Lower leg skin (tissue), 4 donors: ENCODE measurements at regions not wholly inside any gene's neighbourhood (a gene's known extent, or its start where the extent isn't known, plus 50 kb on each side); places are given as distances from the start of the nearest gene placed in this dataset.

Source experiments
- DNase-seq, 2 donors: peaks; one replicate each; pipeline ENCODE4 v3.0.0-alpha.2; 2019; ENCODE audit warnings: low spot score in 2 of 2
- H3K4me3 ChIP-seq: fragments of 200-600 bp; sonication (generic); 2 replicates; pipeline ENCODE4 v1.5.1; 2017; ENCODE audit warnings: mild to moderate bottlenecking, low read depth; ENCODE audit not compliant: poor library complexity, severe bottlenecking
- POLR2A ChIP-seq, 2 donors: fragments of 450-650 bp; IDR thresholded peaks; one replicate each; pipeline ENCODE4 v1.6.1; 2016 to 2017; ENCODE audit warnings: antibody characterized with exemption in 2 of 2, mild to moderate bottlenecking in 1 of 2, moderate library complexity in 1 of 2
- WGBS, 2 donors: methylation state at CpG; one replicate each; pipeline ENCODE4 v1.1.5; 2018; 5-methylcytosine and 5-hydroxymethylcytosine counted together
- intact Hi-C: fragments of 100-400 bp; cut with DNase I; formaldehyde crosslinking; loops from one replicate; pipeline ENCODE4 v1.15.0; 2023; ENCODE audit warnings: low total_unique reads
- TF ChIP-seq, protein P1 (sequence below), 3 donors: fragments of 450-650 bp; IDR thresholded peaks; one replicate each; pipeline ENCODE4 v1.5.1; 2016; ENCODE audit warnings: antibody characterized with exemption in 3 of 3, mild to moderate bottlenecking in 3 of 3, moderate library complexity in 2 of 3

DNA sequence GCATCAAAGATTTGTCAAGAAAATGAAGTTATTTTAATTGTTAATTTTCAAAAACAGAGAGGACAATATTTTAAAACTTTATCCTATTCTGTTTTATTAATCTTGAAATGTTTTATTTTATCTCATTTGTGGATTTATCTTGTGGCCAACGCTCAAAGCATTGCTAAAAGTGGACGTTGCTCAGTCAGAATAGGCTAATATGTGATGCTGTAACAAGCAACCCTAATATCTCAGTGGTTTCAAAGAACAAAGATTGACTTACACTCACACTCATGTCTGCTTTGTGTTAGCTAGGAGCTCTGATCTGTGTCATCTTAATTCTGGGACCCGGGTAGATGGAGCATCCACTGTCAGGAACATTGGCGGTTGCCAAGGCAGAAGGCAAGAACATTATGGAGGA lies 86.0 kb upstream of the PLCL2 start:
- DNase-seq, result no peak
- intact Hi-C loops, result no loop called here
- TF ChIP-seq, protein P1, sequence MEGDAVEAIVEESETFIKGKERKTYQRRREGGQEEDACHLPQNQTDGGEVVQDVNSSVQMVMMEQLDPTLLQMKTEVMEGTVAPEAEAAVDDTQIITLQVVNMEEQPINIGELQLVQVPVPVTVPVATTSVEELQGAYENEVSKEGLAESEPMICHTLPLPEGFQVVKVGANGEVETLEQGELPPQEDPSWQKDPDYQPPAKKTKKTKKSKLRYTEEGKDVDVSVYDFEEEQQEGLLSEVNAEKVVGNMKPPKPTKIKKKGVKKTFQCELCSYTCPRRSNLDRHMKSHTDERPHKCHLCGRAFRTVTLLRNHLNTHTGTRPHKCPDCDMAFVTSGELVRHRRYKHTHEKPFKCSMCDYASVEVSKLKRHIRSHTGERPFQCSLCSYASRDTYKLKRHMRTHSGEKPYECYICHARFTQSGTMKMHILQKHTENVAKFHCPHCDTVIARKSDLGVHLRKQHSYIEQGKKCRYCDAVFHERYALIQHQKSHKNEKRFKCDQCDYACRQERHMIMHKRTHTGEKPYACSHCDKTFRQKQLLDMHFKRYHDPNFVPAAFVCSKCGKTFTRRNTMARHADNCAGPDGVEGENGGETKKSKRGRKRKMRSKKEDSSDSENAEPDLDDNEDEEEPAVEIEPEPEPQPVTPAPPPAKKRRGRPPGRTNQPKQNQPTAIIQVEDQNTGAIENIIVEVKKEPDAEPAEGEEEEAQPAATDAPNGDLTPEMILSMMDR (IDR thresholded peaks at IDR 0.05), result no peak
- no peak for TF ChIP-seq POLR2A (IDR thresholded peaks at IDR 0.05)
- 87 to 92% methylated on average over 4 of the region's 4 CpGs for WGBS, 2 donors
- H3K4me3 ChIP-seq, result no peak overlapping the region

DNA sequence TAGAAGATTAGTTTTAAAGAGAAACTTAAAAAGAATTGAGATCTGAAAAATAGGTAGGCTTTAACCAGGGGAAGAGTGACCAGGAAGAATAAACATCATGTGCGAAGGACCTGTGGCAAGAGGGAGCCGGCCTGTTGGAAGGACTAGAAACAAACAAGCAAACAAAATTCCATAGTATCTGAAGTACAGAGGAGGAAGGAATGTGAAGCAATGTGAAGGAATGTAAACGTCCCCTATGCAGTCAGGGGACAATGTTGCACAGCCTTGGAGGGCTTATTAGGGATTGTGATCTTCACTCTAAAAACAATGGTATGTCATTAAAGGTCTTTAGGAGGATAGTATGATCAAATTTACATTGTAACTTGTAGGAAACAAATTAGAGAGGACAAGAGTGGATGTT lies 84.4 kb upstream of the PLCL2 start:
- no peak for DNase-seq
- WGBS, 2 donors, result 63 to 76% methylated on average over 3 of the region's 3 CpGs
- intact Hi-C loops, result no loop called here
- no peak overlapping the region for H3K4me3 ChIP-seq
- TF ChIP-seq, protein P1 (IDR thresholded peaks at IDR 0.05), result no peak
- no peak for TF ChIP-seq POLR2A (IDR thresholded peaks at IDR 0.05)

DNA sequence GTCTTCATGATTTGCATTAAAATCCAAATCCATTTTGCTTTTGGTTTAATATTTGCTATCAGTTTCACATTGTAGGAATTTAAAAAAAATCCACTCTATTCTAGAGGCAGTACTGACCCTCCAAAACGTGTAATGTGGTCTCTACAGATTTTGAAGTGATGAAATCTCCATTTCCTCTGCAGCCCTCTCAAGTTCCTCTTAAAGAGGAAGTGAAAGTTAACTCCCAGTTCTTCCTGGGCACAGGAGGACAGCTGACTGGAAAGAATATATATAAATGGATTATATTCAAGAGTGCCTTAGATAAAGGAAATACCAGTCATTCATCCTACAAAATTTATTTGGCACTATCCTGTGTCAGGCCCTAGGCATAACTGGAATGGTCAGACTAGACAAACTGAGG lies 83.5 kb upstream of the PLCL2 start:
- 2 to 11% methylated on average over 1 of the region's 1 CpG for WGBS, 2 donors

DNA sequence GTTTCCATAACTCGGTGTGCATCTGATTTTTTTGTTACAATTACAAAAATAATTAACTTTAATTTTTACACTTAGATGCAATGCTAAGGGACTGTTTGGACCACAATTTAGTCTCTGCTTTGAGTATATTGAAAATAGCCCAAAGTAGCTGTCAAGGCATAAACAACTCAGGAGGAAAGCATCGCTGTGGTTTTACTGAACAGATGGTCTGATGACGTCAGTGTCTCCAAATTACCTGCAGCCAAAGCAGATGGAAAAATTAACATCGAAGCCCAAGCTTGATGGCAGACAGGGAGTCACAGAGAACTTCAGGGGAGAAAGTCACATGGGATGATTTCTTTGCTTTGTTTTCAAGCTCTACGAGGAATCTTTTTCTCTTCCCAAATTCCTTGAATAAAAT lies 83.1 kb upstream of the PLCL2 start:
- intact Hi-C loops, result no loop called here
- no peak overlapping the region for H3K4me3 ChIP-seq
- TF ChIP-seq POLR2A (IDR thresholded peaks at IDR 0.05), result no peak
- TF ChIP-seq, protein P1 (IDR thresholded peaks at IDR 0.05), result no peak
- 42 to 43% methylated on average over 5 of the region's 5 CpGs for WGBS, 2 donors
- no peak for DNase-seq

More for the DNA sequence above, 83.5 kb upstream of the PLCL2 start:
- intact Hi-C loops, result no loop called here
- H3K4me3 ChIP-seq, result no peak overlapping the region
- TF ChIP-seq POLR2A (IDR thresholded peaks at IDR 0.05), result no peak
- TF ChIP-seq, protein P1 (IDR thresholded peaks at IDR 0.05), result no peak
- DNase-seq, result no peak

DNA sequence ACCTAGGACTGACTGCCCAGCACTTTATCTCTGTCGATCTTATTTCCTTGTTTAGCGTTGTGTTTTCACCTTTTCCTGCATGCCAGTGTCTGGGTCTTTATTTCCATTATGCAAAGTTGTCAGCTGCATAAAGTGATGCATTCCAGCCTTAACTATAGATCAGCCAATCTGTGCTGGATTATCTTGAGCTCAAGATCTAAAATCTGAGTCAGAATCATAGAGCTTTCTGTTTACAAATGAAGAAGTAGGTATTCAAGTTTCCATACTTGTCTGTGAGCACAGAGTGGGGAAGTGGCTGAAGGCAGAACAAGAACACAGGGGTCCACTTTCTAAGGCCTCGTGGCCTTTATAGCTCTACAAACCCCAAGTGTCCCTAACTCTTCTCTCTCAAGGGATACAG lies 82.4 kb upstream of the PLCL2 start:
- intact Hi-C loops, result no loop called here
- TF ChIP-seq, protein P1 (IDR thresholded peaks at IDR 0.05), result no peak
- TF ChIP-seq POLR2A (IDR thresholded peaks at IDR 0.05), result no peak
- no peak for DNase-seq
- no peak overlapping the region for H3K4me3 ChIP-seq
- WGBS, 2 donors, result 59 to 61% methylated on average over 3 of the region's 3 CpGs

DNA sequence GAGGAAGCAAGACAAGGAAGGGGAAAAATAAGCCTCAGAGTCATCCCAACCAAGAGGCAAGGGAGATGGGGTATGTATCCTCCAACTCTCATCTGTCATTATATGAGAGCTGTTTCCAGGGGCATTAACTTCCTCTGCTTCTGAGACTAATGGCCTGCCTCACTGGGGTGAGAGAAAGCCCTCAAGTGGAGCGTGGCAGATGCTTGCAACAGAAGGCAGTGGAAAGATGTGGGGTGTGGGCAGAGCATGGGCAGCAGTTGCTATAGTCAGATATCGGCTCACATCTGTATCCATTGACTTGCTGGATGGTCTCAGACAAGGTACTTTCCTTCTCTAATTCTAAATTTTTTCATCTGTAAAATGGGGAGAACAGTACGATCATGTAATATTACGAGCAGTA lies 81.7 kb upstream of the PLCL2 start:
- intact Hi-C loops, result no loop called here
- WGBS, 2 donors, result 96% methylated on average over 4 of the region's 4 CpGs
- no peak for DNase-seq
- TF ChIP-seq, protein P1 (IDR thresholded peaks at IDR 0.05), result no peak
- no peak for TF ChIP-seq POLR2A (IDR thresholded peaks at IDR 0.05)
- H3K4me3 ChIP-seq, result no peak overlapping the region
